GM21528 (cell line): ENCODE measurements at regions not wholly inside any gene's neighbourhood (a gene's known extent, or its start where the extent isn't known, plus 50 kb on each side); places are given as distances from the start of the nearest gene placed in this dataset.

Experiments used
- ATAC-seq: cut with Tn5 transposase; IDR thresholded peaks from one replicate; pipeline ENCODE4 v1.9.1; 2021; ENCODE audit warnings: mild to moderate bottlenecking, moderate library complexity; ENCODE audit not compliant: unreplicated experiment, low FRiP score

- ATAC-seq = no peak
These were observed 385.4 kb upstream of the RND3 start for GRCh38 chr2:150872756-150873395.

- ATAC-seq = no peak
These were observed 379.0 kb upstream of the RND3 start for GRCh38 chr2:150866431-150866830.

GRCh38 chr2:150863691-150864090, 376.2 kb upstream of the RND3 start:
- no peak for ATAC-seq

GRCh38 chr2:150860301-150860700, 372.8 kb upstream of the RND3 start:
- ATAC-seq = no peak

GRCh38 chr2:150859877-150860276, 372.4 kb upstream of the RND3 start:
- ATAC-seq = no peak

- ATAC-seq = no peak
These were observed 371.7 kb upstream of the RND3 start for GRCh38 chr2:150859162-150859561.

- no peak for ATAC-seq
These were observed 370.9 kb upstream of the RND3 start for GRCh38 chr2:150858382-150858781.

GRCh38 chr2:150856596-150857281, 369.3 kb upstream of the RND3 start:
- no peak for ATAC-seq

- no peak for ATAC-seq
These were observed 365.8 kb upstream of the RND3 start for GRCh38 chr2:150853263-150853662.

- ATAC-seq = no peak
These were observed 363.2 kb upstream of the RND3 start for GRCh38 chr2:150850641-150851040.

- ATAC-seq = no peak
These were observed 360.1 kb upstream of the RND3 start for GRCh38 chr2:150847578-150847977.

- no peak for ATAC-seq
These were observed 359.2 kb upstream of the RND3 start for GRCh38 chr2:150846691-150847090.

GRCh38 chr2:150832686-150833085, 345.2 kb upstream of the RND3 start:
- no peak for ATAC-seq

GRCh38 chr2:150824118-150824517, 336.7 kb upstream of the RND3 start:
- no peak for ATAC-seq

GRCh38 chr2:150817422-150817821, 330.0 kb upstream of the RND3 start:
- no peak for ATAC-seq

- ATAC-seq = no peak
These were observed 325.3 kb upstream of the RND3 start for GRCh38 chr2:150812664-150813367.

- ATAC-seq = no peak
These were observed 324.6 kb upstream of the RND3 start for GRCh38 chr2:150812066-150812465.

GRCh38 chr2:150811259-150811855, 323.9 kb upstream of the RND3 start:
- no peak for ATAC-seq

- no peak for ATAC-seq
These were observed 321.6 kb upstream of the RND3 start for GRCh38 chr2:150809103-150809502.

- ATAC-seq = no peak
These were observed 318.9 kb upstream of the RND3 start for GRCh38 chr2:150806336-150806735.

- ATAC-seq = no peak
These were observed 316.4 kb upstream of the RND3 start for GRCh38 chr2:150803689-150804398.
